DMS114 treated with DMSO at 0.1 percent for 48 hours (cell line): ENCODE measurements at regions not wholly inside any gene's neighbourhood (a gene's known extent, or its start where the extent isn't known, plus 50 kb on each side); places are given as distances from the start of the nearest gene placed in this dataset.

Experiments
- DNase-seq: peaks from one replicate; lab custom pipeline; 2025; ENCODE audit not compliant: unreplicated experiment; lab: John Stamatoyannopoulos, UW

GRCh38 chr10:117905404-117905803 lies 141.3 kb downstream of the RAB11FIP2 start:
- no peak for DNase-seq

DNA sequence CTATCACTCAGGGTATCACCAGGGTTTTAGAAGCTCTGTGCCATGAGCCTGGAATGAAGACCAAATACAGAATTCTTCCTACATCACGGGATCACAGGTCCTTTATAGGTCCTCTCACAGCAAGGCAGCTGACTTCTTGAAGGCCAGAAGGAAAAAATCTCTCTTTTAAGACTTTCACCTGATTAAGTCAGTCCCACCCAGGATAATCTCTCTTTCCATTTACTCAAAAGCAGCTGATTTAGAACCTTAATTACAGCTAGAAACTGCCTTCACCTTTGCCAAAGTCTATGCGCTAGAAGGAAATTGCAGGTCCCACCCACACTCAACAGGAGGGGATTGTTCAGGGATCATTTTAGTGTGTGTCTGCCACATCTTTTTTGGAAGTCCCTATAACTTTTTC lies 135.1 kb downstream of the RAB11FIP2 start:
- no peak for DNase-seq

DNA sequence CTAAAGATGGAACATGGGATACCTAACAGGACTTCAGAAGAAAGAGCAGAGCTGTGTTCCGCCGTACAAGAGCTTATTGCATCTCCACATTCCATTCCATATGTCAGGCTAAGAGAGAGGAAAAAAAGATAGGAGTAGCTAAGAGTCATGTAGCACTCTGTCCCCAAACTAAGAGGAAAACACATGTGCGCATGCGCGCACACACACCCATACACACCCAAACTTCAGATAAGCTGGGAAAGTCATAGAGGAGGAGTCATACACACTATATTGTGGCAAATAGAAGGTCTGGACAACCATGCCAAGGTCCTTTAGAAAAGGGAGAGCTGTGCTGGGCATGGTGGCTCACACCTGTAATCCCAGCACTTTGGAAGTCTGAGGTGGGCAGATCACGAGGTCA lies 132.4 kb downstream of the RAB11FIP2 start:
- DNase-seq, result no peak

GRCh38 chr10:117920956-117921355 lies 125.8 kb downstream of the RAB11FIP2 start:
- DNase-seq, result no peak

DNA sequence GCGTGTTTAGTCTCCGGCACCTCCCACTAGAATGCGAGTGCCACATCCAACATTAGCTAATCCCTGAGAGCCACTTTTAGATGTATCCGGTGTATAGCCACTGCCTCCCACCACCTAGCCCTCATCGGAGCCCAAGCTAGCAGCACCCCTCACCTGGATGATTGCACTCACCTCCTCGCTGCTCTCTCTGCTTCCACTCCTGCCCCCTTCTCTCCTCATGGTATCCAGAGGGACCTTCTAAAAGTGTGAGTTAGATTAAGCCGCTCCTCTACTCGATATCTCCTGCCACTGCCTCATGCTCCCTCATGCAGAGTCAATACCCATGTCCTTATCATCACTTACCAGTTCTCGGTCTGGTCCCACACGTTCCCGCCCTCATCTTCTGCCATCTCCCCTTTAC lies 125.3 kb downstream of the RAB11FIP2 start:
- no peak for DNase-seq

DNA sequence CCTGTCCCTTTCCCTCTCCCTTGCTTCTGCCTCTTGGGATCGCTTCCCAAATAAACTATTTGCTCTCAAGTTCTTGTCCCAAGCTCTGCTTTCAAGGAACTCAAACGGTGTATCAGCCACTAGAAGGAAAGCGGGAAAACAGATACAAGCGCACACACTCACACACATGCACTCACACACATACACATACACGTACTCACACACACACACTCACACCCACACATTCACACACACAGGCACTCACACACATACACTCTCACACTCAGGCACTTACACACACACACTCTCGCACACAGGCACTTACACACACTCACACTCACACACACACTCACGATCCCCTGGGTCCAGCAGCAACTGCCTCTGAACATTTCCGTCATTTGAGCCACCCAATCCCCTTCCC lies 121.9 kb downstream of the RAB11FIP2 start:
- no peak for DNase-seq

DNA sequence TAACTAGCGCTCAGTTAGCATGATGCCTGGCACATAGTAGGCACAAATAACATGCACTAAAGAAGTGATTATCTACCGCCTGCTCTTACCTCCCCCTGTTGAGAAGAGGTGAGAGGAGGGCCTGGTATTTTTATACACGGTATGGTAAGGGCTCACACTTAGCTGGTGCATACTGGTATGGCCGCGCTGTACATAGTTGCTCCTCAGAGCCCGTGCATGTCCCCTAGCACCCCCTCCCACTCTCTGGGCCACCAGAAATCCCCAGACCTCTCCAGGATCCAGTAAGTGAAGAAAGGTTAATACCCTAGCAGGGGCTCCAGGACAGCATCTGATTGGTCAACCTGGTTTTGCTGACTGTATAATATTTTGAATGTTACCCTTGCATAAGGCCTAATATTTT lies 121.4 kb downstream of the RAB11FIP2 start:
- DNase-seq, result no peak

DNA sequence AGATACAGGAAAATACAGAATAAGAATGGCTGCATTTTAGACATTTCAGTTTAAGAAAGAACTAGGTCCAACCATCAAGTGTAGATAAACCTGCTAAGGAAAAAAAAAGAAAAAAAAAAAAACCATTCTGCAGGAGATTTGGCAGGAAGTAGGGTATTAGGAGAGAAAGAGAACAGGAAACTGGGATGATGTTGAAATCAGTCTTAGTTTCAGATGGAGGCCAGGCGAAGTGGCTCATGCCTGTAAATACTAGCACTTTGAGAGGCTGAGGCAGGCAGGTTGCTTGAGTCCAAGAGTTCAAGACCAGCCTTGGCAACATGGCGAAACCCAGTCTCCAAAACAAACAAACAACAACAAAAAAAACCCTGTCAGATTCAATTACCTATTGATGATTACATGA lies 120.2 kb downstream of the RAB11FIP2 start:
- no peak for DNase-seq

DNA sequence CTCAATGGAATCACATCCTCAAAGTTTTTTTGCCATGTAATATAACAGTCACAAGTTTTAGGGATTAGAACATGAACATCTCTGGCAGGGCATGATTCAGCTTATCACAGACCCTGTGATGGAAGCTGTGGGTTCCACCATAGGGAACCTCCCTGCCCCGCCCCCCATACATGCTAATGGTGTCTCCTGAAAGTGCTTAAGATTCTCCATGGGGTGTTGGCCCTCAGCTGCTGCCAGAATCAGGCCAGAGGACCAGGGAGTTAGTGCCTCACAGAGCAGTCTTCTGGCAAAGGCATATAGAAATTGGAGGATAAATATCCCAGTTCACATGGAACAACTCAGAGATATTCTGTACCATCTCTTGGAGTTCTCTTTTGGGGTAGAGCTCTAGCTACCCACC lies 119.4 kb downstream of the RAB11FIP2 start:
- DNase-seq, result no peak

DNA sequence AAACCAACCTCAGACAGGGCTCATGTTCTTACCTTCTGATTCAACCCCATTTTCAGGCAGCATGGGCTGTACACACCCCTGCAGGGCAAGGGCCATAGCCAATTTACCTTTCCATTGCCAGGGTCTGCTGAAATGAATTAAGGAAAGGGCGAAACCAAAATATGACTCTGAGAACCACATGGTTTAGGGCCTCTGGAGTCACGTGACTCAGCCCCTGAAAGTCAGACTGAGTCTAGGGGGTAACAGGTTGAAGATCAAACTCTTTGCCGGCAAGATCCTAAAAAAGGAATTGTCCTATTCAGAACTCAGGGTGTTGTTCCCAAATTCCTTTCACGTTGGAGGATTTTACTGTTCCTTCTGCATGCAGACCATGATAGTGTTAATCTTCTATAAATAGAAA lies 118.9 kb downstream of the RAB11FIP2 start:
- DNase-seq, result no peak

- DNase-seq, result no peak
Measured at GRCh38 chr10:117928281-117928680, 118.5 kb downstream of the RAB11FIP2 start.

GRCh38 chr10:117928741-117929140 lies 118.0 kb downstream of the RAB11FIP2 start:
- no peak for DNase-seq

GRCh38 chr10:117929327-117930067 lies 117.2 kb downstream of the RAB11FIP2 start:
- no peak for DNase-seq

- DNase-seq, result no peak
Measured at GRCh38 chr10:117931078-117931477, 115.7 kb downstream of the RAB11FIP2 start.

DNA sequence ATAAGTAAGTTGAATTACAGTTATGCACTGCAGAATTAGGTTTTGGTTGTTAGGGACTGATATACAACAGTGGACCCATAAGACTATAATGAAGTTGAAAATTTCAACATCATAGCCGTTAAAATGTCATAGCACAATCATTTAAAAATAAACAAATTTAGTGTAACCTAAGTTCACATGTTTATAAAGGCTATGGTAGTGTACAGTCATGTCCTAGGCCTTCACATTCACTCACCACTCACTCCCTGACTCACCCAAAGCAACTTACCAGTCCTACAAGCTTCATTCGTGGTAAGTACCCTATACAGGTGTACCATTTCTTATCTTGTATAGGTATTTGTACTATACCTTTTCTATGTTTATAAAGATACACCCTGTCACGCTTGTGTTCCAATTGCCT lies 113.7 kb downstream of the RAB11FIP2 start:
- no peak for DNase-seq

GRCh38 chr10:117934477-117934876 lies 112.3 kb downstream of the RAB11FIP2 start:
- no peak for DNase-seq

DNA sequence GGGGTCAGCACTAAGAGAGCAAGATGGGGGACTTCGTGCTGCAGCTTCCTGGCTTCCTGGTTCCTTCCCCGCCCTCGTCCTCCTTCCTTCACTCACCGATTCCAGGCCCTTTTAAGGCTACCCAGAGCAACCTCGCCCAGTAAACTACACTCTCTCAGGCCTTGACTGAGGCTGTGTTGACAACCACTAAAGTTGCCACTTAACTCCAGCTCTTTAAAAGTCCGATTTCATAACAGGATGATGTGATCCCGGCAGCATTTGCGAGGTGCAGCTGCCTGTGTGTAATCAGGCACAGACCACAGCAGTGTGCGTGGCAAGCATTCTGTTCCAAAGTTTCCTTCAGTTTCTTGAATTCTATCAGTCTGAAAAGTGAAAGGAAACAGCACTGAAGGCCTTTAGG lies 110.6 kb downstream of the RAB11FIP2 start:
- no peak for DNase-seq

DNA sequence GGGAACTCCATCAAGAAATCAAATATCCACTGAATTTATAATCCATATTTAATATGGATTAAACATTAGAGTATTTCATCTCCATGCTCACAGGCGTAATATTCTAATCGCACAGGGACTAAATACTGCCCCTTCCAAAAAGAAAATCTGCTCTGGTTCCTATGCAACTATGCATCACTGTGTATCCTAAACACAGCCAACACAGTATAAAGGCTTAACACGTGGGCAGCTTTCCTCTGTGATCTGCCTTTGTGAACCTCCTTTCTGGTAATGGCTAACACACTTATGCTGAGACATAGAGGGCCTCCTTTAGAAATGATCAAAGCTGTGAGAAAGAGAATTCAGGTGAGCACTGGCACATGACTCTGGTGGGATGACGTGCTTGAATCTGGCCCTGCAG lies 110.2 kb downstream of the RAB11FIP2 start:
- DNase-seq, result no peak

DNA sequence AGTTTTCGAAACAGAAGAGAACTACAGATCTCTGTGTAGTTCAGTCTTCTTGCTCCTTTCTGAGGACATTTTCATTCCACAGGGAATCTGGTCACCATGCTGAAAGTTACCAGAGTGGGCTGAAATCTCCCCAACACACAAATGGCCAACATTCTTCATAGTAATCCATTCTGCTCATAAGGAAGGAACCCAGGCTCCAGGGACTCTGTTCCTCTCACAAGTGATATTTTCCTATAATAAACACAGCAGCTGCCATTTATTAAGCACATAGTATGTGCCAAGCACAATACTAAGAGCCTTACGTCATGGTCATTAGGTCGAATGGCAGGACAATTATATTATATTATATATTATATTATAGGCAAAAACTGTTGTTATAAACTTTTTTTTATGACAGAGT lies 109.8 kb downstream of the RAB11FIP2 start:
- DNase-seq, result no peak

DNA sequence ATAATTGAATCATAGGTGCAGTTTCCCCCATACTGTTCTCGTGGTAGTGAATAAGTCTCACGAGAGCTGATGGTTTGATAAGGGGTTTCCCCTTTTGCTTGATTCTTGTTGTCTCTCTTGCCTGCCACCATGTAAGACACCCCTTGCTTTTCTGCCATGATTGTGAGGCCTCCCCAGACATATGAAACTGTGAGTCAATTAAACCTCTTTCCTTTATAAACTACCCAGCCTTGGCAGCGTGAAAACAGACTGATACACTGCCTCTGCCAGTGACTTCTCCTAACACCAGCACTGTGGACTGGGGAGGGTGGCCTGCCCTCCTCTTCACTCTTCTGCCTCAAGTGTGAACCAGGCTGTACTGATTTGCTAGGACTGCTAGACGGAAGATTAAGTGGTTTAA lies 108.6 kb downstream of the RAB11FIP2 start:
- no peak for DNase-seq

DNA sequence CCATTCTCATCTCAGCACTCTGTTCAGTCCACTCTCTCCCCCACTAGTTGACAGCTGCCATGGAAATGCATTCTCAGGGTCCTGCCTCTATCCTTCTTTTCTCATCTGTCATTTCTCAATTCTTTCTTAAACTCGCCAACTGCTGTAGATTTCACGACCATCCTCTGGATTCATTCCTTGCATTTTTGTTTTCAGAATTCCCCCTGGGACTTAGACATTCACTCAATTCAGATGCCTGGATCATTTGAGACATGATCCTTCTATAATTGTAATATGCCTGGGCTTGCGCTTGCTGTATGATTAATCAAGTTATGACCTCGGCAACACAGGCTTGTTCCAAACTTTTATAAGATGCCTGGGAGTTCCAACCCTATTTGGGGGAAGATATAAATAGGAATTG lies 104.5 kb downstream of the RAB11FIP2 start:
- DNase-seq, result no peak

- no peak for DNase-seq
Measured at GRCh38 chr10:117944676-117945447, 101.9 kb downstream of the RAB11FIP2 start.

- no peak for DNase-seq
Measured at GRCh38 chr10:117945651-117946050, 101.1 kb downstream of the RAB11FIP2 start.
